Liver (tissue), 3 donors: ENCODE measurements at regions not wholly inside any gene's neighbourhood (a gene's known extent, or its start where the extent isn't known, plus 50 kb on each side); places are given as distances from the start of the nearest gene placed in this dataset.

ENCODE experiments used
- ATF3 ChIP-seq: IDR thresholded peaks from 2 replicates; pipeline ENCODE4 v1.6.1; 2016; ENCODE audit warnings: antibody characterized with exemption
- CTCF ChIP-seq: fragments of 150-350 bp; IDR thresholded peaks from 2 replicates; pipeline ENCODE4 v1.5.1; 2017; ENCODE audit warnings: improper control_type of control experiment, low read depth, low read length; ENCODE audit not compliant: missing input control
- EGR1 ChIP-seq, 2 donors: IDR thresholded peaks; 2 replicates each; pipeline ENCODE4 v1.6.1; 2016 to 2018; ENCODE audit warnings: antibody characterized with exemption in 2 of 2, low read depth in 2 of 2
- FOXA1 ChIP-seq: IDR thresholded peaks from 2 replicates; pipeline ENCODE4 v1.6.1; 2016; ENCODE audit warnings: antibody characterized with exemption
- GABPA ChIP-seq, 2 donors: IDR thresholded peaks in 1 of 2; conservative IDR thresholded peaks in 1 of 2; 2 replicates each; pipeline ENCODE4 v1.6.1; 2016; ENCODE audit warnings: antibody characterized with exemption in 2 of 2, mild to moderate bottlenecking in 1 of 2, moderate library complexity in 1 of 2
- JUND ChIP-seq, 2 donors: IDR thresholded peaks; 2 replicates each; pipeline ENCODE4 v1.6.1; 2016; ENCODE audit warnings: antibody characterized with exemption in 2 of 2
- RAD21 ChIP-seq, 2 donors: IDR thresholded peaks; 2 replicates each; pipeline ENCODE4 v1.6.1; 2016; ENCODE audit warnings: antibody characterized with exemption in 2 of 2, mild to moderate bottlenecking in 2 of 2
- REST ChIP-seq: IDR thresholded peaks from 2 replicates; pipeline ENCODE4 v1.6.1; 2016; ENCODE audit warnings: antibody characterized with exemption, mild to moderate bottlenecking
- SP1 ChIP-seq: IDR thresholded peaks from 2 replicates; pipeline ENCODE4 v1.6.1; 2018; ENCODE audit warnings: antibody characterized with exemption, mild to moderate bottlenecking
- TAF1 ChIP-seq: conservative IDR thresholded peaks from 2 replicates; pipeline ENCODE4 v1.6.1; 2016; ENCODE audit warnings: antibody characterized with exemption, mild to moderate bottlenecking
- YY1 ChIP-seq: IDR thresholded peaks from 2 replicates; pipeline ENCODE4 v1.6.1; 2016; ENCODE audit warnings: antibody characterized with exemption, mild to moderate bottlenecking
- TF ChIP-seq, protein P1 (sequence below): IDR thresholded peaks from 2 replicates; pipeline ENCODE4 v1.6.1; 2016; ENCODE audit warnings: antibody characterized with exemption
- TF ChIP-seq, protein P2 (sequence below): IDR thresholded peaks from 2 replicates; pipeline ENCODE4 v1.6.1; 2016; ENCODE audit warnings: antibody characterized with exemption
- donor health status: healthy.
- donor health status: healthy.

- no peak for TF ChIP-seq YY1
- TF ChIP-seq CTCF = no peak
- TF ChIP-seq, protein P1, sequence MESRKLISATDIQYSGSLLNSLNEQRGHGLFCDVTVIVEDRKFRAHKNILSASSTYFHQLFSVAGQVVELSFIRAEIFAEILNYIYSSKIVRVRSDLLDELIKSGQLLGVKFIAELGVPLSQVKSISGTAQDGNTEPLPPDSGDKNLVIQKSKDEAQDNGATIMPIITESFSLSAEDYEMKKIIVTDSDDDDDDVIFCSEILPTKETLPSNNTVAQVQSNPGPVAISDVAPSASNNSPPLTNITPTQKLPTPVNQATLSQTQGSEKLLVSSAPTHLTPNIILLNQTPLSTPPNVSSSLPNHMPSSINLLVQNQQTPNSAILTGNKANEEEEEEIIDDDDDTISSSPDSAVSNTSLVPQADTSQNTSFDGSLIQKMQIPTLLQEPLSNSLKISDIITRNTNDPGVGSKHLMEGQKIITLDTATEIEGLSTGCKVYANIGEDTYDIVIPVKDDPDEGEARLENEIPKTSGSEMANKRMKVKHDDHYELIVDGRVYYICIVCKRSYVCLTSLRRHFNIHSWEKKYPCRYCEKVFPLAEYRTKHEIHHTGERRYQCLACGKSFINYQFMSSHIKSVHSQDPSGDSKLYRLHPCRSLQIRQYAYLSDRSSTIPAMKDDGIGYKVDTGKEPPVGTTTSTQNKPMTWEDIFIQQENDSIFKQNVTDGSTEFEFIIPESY = no peak
- TF ChIP-seq EGR1 (IDR thresholded peaks at IDR 0.05; ENCODE audit: low read depth in 2 of 2) = no peak
- TF ChIP-seq RAD21 (IDR thresholded peaks at IDR 0.05) = no peak
- no peak for TF ChIP-seq FOXA1
- TF ChIP-seq ATF3 = no peak
- no peak for TF ChIP-seq REST
- no peak for TF ChIP-seq GABPA (IDR thresholded peaks at IDR 0.05 in 1 of 2, conservative IDR thresholded peaks at IDR 0.05 in 1 of 2)
- no peak for TF ChIP-seq JUND (IDR thresholded peaks at IDR 0.05)
- TF ChIP-seq SP1 = no peak
- TF ChIP-seq TAF1 = no peak
- TF ChIP-seq, protein P2, sequence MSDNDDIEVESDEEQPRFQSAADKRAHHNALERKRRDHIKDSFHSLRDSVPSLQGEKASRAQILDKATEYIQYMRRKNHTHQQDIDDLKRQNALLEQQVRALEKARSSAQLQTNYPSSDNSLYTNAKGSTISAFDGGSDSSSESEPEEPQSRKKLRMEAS = no peak
Observed at GRCh38 chr3:162041622-162042021, 545.0 kb downstream of the OTOL1 start.
